HG02571 (cell line): ENCODE measurements at regions not wholly inside any gene's neighbourhood (a gene's known extent, or its start where the extent isn't known, plus 50 kb on each side); places are given as distances from the start of the nearest gene placed in this dataset.
"Not testable (repeated sequence)": the region's sequence is repeated elsewhere in the genome, so short reads cannot be mapped to it uniquely, and the experiment has no call there.

Experiments
- ATAC-seq: cut with Tn5 transposase; IDR thresholded peaks from one replicate; pipeline ENCODE4 v1.9.1; 2021; ENCODE audit warnings: mild to moderate bottlenecking, moderate library complexity; ENCODE audit not compliant: unreplicated experiment

DNA sequence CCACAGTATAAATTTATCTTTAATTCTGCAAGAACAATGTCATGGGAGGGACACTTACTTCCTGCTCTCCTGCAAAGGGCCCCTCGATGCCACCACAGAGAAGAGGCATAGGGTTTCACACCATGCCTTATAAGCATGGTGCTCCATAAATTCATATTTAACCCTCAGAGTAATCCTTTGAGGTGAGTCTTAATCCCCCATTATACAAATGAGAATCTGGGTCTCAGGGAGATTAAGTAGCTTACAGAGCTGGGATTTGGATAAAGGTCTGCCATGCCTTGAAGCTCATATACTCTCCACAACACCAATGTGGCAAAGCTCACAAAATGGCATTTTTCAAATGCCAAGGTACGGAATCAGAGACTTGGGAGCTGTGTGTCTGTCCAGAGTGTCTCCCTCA is 268.5 kb upstream of the CCL2 start:
- no peak for ATAC-seq

DNA sequence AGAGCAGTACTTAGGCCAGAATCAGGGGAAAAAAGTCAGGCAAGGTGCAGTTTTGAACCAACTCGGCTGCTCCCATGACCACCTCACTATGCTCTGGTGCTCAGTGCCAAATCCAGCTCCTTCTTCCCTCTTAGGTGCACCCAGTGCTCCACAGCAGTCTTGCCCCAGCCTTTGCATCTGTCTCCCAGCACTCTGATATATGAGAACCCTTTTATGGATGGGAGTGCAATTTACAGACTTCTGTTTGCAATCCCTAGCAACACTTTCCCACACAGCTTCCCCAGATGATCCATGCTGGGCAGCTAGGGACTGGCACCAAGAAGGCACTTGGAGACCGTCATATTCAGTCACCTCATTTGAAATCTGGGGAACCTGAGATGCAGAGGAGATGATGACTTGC is 267.9 kb upstream of the CCL2 start:
- no peak for ATAC-seq

DNA sequence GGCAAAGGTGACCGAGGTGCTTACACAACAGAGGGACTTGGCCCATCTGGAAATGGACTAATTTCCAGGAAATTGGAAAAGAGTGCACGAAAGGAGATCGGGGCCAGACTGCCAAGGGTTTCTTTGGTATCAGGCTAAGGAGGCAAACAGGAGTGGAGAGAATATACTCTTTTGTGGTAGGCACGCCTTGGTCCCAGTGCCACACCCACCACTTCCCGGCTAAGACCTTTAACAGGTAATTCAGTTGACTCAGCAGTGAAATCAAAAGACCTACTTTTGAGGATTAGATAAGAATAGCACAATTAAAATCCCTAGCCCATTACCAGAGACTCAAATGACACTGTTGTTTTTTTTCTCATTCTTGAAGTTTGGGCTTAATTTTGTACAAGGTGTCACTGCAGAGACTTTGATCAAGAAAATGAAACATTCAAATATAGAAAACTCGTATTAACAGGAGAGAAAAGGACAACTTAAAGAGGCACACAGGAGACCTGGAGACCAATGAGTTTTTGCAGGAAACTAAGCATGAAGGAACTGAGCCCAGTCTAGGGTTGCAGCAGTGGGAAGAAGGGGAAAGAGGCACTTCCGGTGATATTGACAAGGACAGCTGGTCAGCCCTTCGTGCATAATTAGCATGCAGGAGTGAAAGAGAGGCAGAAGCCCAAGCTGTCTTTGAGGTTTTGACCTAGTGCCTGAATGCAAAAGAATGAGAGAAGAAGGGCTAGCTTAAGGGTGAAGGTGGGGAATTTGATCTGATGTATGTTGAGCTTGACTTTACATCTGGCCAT is 265.5 kb upstream of the CCL2 start:
- ATAC-seq = no peak

DNA sequence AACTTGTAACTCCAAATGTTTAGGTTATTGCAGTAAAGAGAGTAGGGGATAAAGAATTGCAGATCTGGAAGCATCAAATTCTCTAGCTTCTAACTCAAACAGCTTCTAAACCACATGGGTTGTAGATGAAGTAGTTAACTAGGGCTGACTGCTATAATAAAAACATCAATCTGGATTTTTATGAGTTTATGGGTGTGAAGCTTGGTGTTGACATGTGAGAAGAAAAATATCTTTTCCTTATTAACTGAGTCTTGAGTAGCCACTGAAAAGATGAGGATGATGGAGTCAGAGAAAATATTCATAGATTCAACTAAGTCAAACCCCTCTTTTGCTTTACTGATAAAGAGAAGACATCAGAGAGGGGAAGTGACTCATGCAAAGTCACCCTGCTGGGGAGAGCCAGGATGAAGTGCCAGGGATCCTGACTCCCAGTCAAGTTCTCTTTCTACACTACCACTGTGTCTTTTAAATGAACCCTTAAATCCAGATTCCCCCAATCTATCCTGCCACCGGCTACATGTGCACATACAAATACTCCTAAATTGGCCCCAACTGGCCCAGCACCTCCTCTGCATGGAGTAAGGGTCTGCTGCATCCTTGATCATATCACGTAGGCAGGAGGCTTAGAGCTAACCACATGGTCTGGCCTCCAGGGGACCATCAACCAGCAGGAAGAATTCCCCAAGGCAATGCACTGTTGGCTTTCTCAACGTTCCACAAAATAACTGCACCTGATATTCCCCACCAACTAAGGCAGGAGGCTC is 264.0 kb upstream of the CCL2 start:
- ATAC-seq = no peak

DNA sequence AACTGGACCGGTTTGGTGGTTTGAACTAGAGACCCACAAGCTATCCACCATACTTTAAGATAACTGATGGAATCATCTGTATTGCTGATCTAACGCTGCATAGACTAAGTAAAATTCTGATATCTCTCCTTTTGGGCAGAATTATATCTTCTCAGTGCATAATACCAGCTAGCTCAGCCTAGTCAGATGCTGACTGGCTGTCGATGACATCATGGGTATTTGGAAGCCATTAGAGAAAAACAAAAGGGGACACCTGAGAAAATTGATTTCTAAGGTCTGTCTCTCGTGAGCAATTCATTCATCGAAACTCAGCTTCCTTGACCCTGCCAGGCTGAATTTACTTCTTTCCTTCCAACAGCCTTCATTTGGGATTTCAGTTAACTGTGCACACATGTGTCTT is 263.0 kb upstream of the CCL2 start:
- ATAC-seq = no peak

DNA sequence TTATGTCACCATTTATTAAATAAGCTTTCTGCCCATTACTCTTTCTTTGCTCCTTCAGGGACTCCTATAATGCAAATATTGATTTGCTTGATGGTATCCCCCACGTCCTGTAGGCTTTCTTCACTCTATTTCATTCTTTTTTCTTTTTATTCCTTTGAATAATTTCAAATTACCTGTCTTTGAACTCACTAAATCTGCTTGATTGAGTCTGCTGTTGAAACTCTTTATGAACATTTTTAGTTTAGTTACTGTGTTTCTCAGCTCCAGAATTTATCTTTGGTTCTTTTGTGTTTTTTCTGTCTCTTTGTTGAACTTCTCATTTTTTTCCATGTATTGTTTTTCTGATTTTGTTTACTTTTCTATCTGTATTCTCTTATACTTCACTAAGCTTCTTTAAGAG is 254.4 kb upstream of the CCL2 start:
- ATAC-seq = no peak

DNA sequence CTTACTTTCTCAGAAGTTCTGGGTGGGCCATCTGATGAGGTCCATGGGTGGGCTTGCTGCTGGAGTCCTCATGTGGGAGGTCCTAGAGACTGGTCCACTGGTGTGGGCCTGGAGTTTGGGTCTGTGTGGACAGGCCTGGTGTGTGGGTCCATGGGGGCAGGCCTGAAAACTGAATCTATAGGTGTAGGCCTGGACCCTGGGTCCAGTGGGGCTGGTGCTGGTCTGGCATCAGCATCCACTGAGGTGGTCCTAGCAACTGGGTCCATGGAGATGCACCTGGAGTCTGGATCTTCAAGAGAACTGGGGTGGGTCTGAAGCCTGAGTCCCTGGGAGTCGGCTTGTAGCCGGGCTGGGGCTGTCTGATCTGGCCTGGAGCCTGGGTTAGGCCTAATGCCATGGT is 253.8 kb upstream of the CCL2 start:
- no peak for ATAC-seq

DNA sequence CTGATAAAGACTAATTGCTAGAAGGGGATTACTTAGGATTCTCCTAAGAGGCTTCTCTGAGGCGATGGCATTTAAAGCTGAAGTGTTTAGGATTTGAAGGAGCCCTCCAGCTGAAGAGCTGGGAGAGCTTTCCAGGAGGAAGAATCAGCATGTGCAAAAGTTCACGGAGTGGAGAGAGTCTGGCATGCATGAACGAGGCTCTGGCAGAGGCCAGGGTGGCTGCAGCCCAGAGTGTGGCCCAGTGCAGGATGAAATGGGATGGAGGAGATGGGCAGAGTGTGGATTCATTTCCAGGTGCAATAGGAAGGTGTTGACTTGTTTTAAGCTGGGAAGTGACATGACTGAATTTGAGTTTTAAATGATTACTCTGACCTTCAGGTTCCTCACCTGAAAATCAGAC is 249.0 kb upstream of the CCL2 start:
- ATAC-seq = no peak

DNA sequence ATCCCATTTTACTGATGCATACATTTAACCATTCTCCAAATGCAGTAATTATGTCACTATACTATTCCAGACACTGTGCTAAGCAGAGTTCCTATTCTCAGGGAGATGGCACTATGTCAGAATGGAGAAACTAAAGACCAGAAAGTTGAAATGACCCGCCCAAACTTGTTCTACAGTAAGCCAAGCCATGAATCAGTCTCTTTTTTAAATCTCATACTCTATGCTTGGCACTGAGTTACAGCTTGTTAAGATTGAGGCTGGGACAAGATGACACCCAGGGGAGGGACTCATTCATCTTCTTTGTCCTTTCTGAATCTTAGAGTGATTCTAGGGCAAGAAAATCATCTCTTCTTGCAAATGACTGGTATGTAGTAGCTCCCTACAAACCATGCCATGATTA is 247.0 kb upstream of the CCL2 start:
- no peak for ATAC-seq

DNA sequence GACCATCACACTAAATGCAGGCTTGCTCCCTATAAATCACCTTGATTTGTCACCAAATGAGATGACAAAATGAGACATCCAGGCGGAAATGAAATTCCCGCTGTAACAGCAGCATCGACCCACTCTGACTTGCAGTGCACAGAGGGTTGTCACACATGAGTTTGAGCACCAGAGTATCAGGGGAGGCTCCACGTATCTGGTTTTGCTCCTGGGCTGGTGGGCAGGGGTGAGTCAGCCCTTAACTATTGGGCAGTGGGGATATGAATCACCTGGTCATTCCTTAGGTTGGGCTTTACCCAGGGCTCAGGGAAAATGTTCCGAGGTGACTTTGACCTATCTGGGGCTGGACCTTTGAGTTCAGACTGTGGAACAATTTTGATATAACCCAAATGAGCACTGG is 245.2 kb upstream of the CCL2 start:
- no peak for ATAC-seq

DNA sequence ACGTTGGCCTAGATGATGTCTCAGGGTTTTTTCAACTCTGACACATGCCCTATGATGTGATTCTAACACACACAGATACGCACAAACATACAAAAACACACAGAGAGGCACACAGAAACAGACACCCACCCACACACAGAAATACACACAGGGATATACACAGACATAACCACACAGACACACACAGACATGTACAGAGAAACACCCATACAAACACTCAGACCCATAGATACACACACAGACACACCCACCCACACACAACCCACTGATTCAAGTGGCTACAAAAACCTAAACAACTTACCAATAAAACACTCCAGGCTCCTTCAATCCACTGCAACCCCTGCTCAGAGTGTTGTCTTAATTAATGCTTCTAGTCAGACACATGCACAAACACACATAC is 244.6 kb upstream of the CCL2 start:
- no peak for ATAC-seq

DNA sequence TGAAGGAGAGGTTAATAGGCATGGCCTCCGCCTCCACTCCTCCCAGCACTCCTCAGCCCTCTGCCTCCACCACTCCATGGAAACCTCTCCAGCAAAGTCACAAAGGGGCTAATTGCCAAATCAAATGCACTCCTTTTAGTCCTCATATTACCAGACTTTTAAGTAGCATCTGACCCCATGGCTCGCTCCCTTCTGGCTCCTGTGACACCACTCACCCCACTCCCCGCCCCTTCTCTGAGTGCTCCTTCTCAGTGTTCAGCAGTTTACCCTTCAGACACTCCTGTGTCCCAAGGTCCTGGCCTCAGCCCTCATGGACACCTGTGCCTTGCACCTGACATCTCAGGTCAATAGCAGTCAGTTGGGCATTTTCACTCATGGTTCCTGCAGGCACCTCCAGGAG is 243.5 kb upstream of the CCL2 start:
- no peak for ATAC-seq

DNA sequence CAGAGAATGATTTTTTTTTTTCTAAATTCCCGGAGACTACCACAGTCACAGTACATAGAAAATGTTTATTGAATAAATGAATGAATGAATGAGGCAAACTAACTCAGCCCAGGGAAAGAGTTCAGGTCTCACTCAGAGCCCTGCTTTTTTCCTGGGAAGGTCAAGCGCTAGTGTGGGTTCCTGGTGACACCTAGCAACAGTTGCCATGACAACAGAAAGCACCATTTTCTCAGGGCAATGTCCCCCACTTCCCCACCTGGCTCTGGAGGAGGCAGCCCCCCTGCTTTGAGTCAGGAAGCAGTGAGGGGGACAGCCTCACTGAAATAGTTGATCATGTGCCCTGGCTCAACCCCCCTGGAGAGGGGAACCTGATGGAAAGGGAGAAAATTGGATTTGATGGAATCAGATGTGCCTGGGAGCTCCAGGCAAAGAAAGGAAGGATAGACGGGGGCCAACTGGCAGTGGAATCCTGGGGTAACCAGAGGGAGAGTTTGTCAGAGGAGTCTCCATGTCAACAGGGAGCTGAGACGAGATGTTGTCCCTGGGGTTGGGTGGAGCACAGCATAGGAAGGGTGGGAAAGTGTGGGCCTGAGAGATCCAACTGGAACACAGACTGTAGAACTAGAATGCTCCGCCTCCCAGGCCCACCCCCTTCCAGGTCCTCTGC is 242.2 kb upstream of the CCL2 start:
- no peak for ATAC-seq

DNA sequence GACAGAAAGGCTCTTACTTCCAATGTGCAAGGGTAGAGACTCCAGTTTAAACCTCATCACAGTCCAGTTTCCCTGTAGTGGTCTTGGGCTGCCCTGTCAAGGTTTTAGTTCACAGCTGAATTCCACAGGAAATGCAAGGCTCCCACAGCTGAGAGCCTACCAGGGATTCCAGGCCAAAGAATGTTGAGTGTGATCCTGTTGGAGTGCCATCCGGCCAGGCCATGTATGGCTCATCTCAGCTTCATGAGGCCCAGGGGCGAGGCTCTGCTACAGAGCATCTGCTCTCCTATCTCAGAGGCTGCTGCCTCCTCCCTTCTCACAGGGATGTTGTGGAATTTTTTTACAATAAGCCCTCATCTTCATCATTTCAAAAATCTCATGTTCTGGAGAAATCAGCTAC is 239.8 kb upstream of the CCL2 start:
- ATAC-seq = no peak

DNA sequence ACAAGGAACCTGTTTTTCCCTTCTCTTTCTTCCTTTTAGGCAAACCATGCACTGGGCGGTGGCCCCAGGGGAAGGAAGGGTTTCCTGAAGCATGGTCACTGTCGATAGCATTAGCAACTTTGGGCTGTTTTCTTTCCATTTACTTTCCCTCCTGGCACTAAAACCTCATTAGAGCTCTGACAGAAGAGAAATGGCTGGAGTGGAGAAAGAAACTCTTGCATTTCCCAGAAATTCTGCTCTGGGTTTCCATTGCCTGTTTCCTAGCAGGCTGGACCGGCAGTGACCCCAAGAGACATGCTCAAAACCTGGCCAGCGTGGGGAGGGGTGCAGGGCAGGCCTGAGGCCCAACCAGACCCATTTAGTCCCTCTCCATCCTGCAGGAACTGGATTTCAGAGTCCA is 230.7 kb upstream of the CCL2 start:
- ATAC-seq = no peak

DNA sequence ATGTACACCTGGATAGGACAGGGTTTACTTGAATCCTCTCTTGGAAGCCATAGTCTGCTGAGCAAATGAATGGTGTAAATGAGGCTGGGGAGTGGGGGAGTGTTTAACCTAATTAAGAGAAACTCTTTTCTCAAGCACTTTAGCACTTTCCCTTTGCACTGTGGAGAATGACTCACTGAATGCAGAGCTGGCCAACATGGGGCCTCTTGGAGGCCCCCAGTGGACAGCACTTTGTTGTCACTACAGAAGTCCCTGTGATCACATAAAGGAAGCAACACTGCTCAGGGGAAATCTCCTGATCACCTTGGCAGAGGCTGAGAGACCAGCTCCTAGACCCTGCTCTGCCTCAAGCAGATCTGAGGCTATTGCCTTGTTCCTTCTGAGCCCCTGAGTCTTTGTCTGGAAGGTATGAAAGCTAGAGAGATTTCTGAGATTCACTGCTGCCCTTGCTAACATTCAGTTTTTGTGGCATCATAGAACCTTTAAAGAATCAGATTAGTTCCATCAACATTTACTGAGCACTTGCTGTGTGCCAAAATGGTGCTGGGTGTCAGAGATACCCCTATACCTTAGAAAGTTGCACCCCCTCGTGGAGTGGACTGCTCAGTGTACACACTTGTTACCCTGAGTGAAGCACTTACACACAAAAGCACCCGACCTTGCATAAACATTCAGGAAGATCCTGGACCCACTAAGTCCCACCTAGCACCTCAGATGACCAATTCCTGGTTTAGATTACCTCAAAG is 230.1 kb upstream of the CCL2 start:
- no peak for ATAC-seq

DNA sequence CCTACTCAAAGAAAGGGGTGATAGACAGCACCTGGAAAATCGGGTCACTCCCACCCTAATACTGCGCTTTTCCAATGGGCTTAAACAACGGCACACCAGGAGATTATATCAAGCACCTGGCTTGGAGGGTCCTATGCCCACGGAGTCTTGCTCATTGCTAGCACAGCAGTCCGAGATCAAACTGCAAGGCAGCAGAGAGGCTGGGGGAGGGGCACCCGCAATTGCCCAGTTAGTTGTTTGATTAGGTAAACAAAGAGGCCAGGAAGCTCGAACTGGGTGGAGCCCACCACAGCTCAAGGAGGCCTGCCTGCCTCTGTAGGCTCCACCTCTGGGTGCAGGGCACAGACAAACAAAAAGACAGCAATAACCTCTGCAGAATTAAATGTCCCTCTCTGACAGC is 224.5 kb upstream of the CCL2 start:
- ATAC-seq = not testable (repeated sequence)

DNA sequence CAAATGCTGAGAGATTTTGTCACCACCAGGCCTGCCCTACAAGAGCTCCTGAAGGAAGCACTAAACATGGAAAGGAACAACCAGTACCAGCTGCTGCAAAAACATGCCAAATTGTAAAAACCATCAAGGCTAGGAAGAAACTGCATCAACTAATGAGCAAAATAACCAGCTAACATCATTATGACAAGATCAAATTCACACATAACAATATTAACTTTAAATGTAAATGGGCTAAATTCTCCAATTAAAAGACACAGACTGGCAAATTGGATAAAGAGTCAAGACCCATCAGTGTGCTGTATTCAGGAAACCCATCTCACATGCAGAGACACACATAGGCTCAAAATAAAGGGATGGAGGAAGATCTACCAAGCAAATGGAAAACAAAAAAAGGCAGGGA is 222.8 kb upstream of the CCL2 start:
- not testable (repeated sequence) for ATAC-seq

DNA sequence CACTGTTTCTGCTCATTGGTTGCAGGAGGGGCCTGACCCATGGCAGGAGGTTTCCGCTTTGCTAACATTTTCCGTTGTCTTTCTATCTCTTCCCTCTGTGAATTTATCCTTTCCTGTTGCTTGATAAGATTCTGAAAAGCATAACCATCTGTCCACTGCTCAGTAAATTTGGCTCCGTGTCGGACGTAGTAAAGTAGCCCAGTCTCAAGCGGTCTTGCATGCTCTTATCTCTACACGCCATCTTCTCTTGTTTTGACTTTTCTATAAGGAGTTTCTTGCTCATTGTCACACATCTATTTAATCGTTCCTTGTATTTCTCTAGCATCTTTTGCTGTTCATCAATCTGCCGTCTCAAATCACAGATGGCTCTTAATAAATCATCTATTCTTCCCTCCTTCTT is 216.3 kb upstream of the CCL2 start:
- ATAC-seq = not testable (repeated sequence)

DNA sequence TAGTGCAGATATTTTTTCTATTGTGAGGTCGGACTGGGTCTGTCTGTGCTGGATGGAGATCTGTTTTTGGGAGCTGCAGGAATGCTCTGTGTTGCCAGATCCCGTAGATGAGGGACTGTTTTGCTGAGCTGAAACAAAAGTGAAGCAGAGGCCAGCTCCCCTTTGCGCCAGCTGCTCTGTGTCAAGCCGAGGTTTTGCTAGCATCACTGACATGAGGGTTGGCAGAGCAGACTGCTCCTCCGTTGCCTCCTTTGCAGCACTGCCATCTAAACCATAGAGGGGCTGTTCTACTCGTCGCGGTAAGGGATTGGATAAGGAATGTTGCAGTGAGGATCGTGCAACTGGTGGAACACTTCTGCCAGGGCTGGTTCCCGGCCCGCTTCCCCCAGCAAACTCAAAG is 215.9 kb upstream of the CCL2 start:
- not testable (repeated sequence) for ATAC-seq
